ENCODE measurements at regions not wholly inside any gene's neighbourhood (a gene's known extent, or its start where the extent isn't known, plus 50 kb on each side); places are given as distances from the start of the nearest gene placed in this dataset.

- DNase-seq (ENCODE audit: low spot score): no peak
Measured at GRCh38 chr1:36743286-36744005, 260.7 kb upstream of the CSF3R start.

GRCh38 chr1:36741066-36741465 is 258.4 kb upstream of the CSF3R start:
- DNase-seq (ENCODE audit: low spot score): no peak

- no peak for DNase-seq (ENCODE audit: low spot score)
Measured at GRCh38 chr1:36740446-36740845, 257.7 kb upstream of the CSF3R start.

- DNase-seq (ENCODE audit: low spot score): no peak
Measured at GRCh38 chr1:36739703-36740289, 257.1 kb upstream of the CSF3R start.

- DNase-seq (ENCODE audit: low spot score): no peak
Measured at GRCh38 chr1:36738245-36738644, 255.5 kb upstream of the CSF3R start.

- no peak for DNase-seq (ENCODE audit: low spot score)
Measured at GRCh38 chr1:36737767-36738166, 255.1 kb upstream of the CSF3R start.

GRCh38 chr1:36737038-36737555 is 254.4 kb upstream of the CSF3R start:
- DNase-seq (ENCODE audit: low spot score): no peak

GRCh38 chr1:36735939-36736730 is 253.4 kb upstream of the CSF3R start:
- DNase-seq (ENCODE audit: low spot score): no peak

- DNase-seq (ENCODE audit: low spot score): no peak
Measured at GRCh38 chr1:36735436-36735835, 252.7 kb upstream of the CSF3R start.

GRCh38 chr1:36734356-36734755 is 251.6 kb upstream of the CSF3R start:
- no peak for DNase-seq (ENCODE audit: low spot score)

- DNase-seq (ENCODE audit: low spot score): no peak
Measured at GRCh38 chr1:36733748-36734147, 251.0 kb upstream of the CSF3R start.

GRCh38 chr1:36732015-36732356 is 249.3 kb upstream of the CSF3R start:
- no peak for DNase-seq (ENCODE audit: low spot score)

- DNase-seq (ENCODE audit: low spot score): no peak
Measured at GRCh38 chr1:36731226-36732014, 248.7 kb upstream of the CSF3R start.

GRCh38 chr1:36730599-36730998 is 247.9 kb upstream of the CSF3R start:
- no peak for DNase-seq (ENCODE audit: low spot score)

- DNase-seq (ENCODE audit: low spot score): no peak
Measured at GRCh38 chr1:36729716-36730510, 247.2 kb upstream of the CSF3R start.

- no peak for DNase-seq (ENCODE audit: low spot score)
Measured at GRCh38 chr1:36729289-36729688, 246.6 kb upstream of the CSF3R start.

- no peak for DNase-seq (ENCODE audit: low spot score)
Measured at GRCh38 chr1:36728846-36729245, 246.1 kb upstream of the CSF3R start.

GRCh38 chr1:36728051-36728450 is 245.3 kb upstream of the CSF3R start:
- no peak for DNase-seq (ENCODE audit: low spot score)

- DNase-seq (ENCODE audit: low spot score): no peak
Measured at GRCh38 chr1:36725151-36725550, 242.4 kb upstream of the CSF3R start.

- DNase-seq (ENCODE audit: low spot score): no peak
Measured at GRCh38 chr1:36723813-36724212, 241.1 kb upstream of the CSF3R start.

GRCh38 chr1:36722871-36723270 is 240.2 kb upstream of the CSF3R start:
- DNase-seq (ENCODE audit: low spot score): no peak

Measured in LoVo (cell line).